Common myeloid progenitor, CD34-positive (primary cell): ENCODE measurements at regions not wholly inside any gene's neighbourhood (a gene's known extent, or its start where the extent isn't known, plus 50 kb on each side); places are given as distances from the start of the nearest gene placed in this dataset.
A peak's percentile ranks its signal among the peaks of the same experiment; 100 is the strongest.
"Not testable (repeated sequence)": the region's sequence is repeated elsewhere in the genome, so short reads cannot be mapped to it uniquely, and the experiment has no call there.

Experiments used
- CTCF ChIA-PET: fragments of 350-600 bp; sonication (Branson Sonifier 250); formaldehyde crosslinking; loops from one replicate; lab custom pipeline; 2021; ENCODE audit warnings: antibody characterized with exemption; lab: Charles Lee
- POLR2A ChIA-PET: fragments of 350-600 bp; sonication (Branson Sonifier 250); formaldehyde crosslinking; loops from one replicate; lab custom pipeline; 2021; ENCODE audit warnings: antibody characterized with exemption; lab: Charles Lee
- DNase-seq, 3 donors: peaks; one replicate each; pipeline versions ENCODE4 v3.0.0 to v3.0.0-alpha.2; 2013
- H3K27ac ChIP-seq, 2 experiments: 1 replicate in 1 of 2; 2 replicates in 1 of 2; pipeline ENCODE4 v1.7.0; 2013; ENCODE audit warnings: inconsistent platforms in 2 of 2, low read length in 2 of 2, mild to moderate bottlenecking in 2 of 2, low read depth in 1 of 2, moderate library complexity in 1 of 2; ENCODE audit not compliant: severe bottlenecking in 2 of 2, insufficient read depth in 1 of 2, poor library complexity in 1 of 2
- H3K27me3 ChIP-seq, 5 experiments: replicated peaks in 2 of 5; 1 replicate in 3 of 5; 2 replicates in 2 of 5; pipeline versions ENCODE4 v1.6.1 to v1.7.0; 2013; ENCODE audit warnings: low read length in 4 of 5, mild to moderate bottlenecking in 2 of 5, moderate library complexity in 2 of 5, inconsistent platforms in 1 of 5; ENCODE audit not compliant: insufficient read depth in 5 of 5, control insufficient read depth in 4 of 5
- H3K36me3 ChIP-seq, 4 experiments: 1 replicate in 2 of 4; 2 replicates in 2 of 4; pipeline versions ENCODE4 v1.6.1 to v1.7.0; 2013; ENCODE audit warnings: low read length in 3 of 4, control low read depth in 1 of 4, mild to moderate bottlenecking in 1 of 4; ENCODE audit not compliant: control insufficient read depth in 4 of 4, insufficient read depth in 4 of 4
- H3K4me1 ChIP-seq, 4 experiments: 1 replicate in 3 of 4; 2 replicates in 1 of 4; pipeline versions ENCODE4 v1.6.1 to v1.7.1; 2013; ENCODE audit warnings: low read length in 3 of 4, mild to moderate bottlenecking in 3 of 4, control low read depth in 1 of 4, inconsistent platforms in 1 of 4, moderate library complexity in 1 of 4; ENCODE audit not compliant: control insufficient read depth in 4 of 4, insufficient read depth in 4 of 4; ENCODE audit errors: control extremely low read depth in 1 of 4
- H3K4me3 ChIP-seq, 7 experiments: 1 replicate in 4 of 7; 2 replicates in 3 of 7; pipeline versions ENCODE4 v1.5.1 to v1.7.0; 2013; ENCODE audit warnings: mild to moderate bottlenecking in 7 of 7, low read length in 6 of 7, moderate library complexity in 6 of 7, inconsistent platforms in 2 of 7, low read depth in 2 of 7, control low read depth in 1 of 7; ENCODE audit not compliant: insufficient read depth in 4 of 7, control insufficient read depth in 1 of 7; ENCODE audit errors: extremely low read depth in 1 of 7
- H3K9me3 ChIP-seq, 5 experiments: 1 replicate in 4 of 5; 2 replicates in 1 of 5; pipeline versions ENCODE4 v1.6.1 to v1.7.1; 2013; ENCODE audit warnings: low read length in 4 of 5, mild to moderate bottlenecking in 2 of 5, inconsistent platforms in 1 of 5, low read depth in 1 of 5, moderate library complexity in 1 of 5; ENCODE audit not compliant: control insufficient read depth in 4 of 5, insufficient read depth in 2 of 5; ENCODE audit errors: control extremely low read depth in 1 of 5
- WGBS: methylation state at CpG from one replicate; pipeline ENCODE4 v1.1.5; 2013; ENCODE audit not compliant: insufficient coverage; 5-methylcytosine and 5-hydroxymethylcytosine counted together

GRCh38 chr4:117164338-117164737, 79.0 kb upstream of the TRAM1L1 start:
- peak in 1 of 3 donors; percentile 2 for DNase-seq
- Histone ChIP-seq H3K36me3 (no peaks in the 10 kb centered on the region), H3K4me1 (no peaks in the 10 kb centered on the region), H3K27me3 (no peaks in the 10 kb centered on the region), H3K9me3 (no peaks in the 10 kb centered on the region), H3K4me3 (no peak overlapping the region), H3K27ac (no peak overlapping the region)
- no CpG with 5 or more reads among the region's 1 CpG for WGBS
- ChIA-PET CTCF (no interaction called here), POLR2A (no interaction called here)

GRCh38 chr4:117175369-117175768, 90.0 kb upstream of the TRAM1L1 start:
- H3K9me3 ChIP-seq, POLR2A ChIA-PET, CTCF ChIA-PET, DNase-seq, H3K4me1 ChIP-seq, H3K36me3 ChIP-seq, H3K27me3 ChIP-seq, H3K4me3 ChIP-seq, H3K27ac ChIP-seq: not testable (repeated sequence)
- WGBS, result 100% methylated on average over 1 of the region's 2 CpGs

- CTCF ChIA-PET, result no interaction called here
- Histone ChIP-seq H3K27ac (no peak overlapping the region), H3K9me3 (no peaks in the 10 kb centered on the region), H3K36me3 (no peaks in the 10 kb centered on the region), H3K27me3 (no peaks in the 10 kb centered on the region), H3K4me3 (no peak overlapping the region), H3K4me1 (no peaks in the 10 kb centered on the region)
- DNase-seq, result no peak
- no CpG with 5 or more reads among the region's 1 CpG for WGBS
- POLR2A ChIA-PET, result no interaction called here
These were observed 117.9 kb upstream of the TRAM1L1 start for GRCh38 chr4:117203231-117203630.

- H3K27me3 ChIP-seq, result no peaks in the 10 kb centered on the region
- H3K9me3 ChIP-seq, result no peaks in the 10 kb centered on the region
- no peak overlapping the region for H3K4me3 ChIP-seq
- DNase-seq, result no peak
- no peaks in the 10 kb centered on the region for H3K4me1 ChIP-seq
- no CpG with 5 or more reads among the region's 1 CpG for WGBS
- H3K27ac ChIP-seq, result no peak overlapping the region
- ChIA-PET CTCF (no interaction called here), POLR2A (no interaction called here)
- H3K36me3 ChIP-seq, result no peaks in the 10 kb centered on the region
These were observed 125.2 kb upstream of the TRAM1L1 start for GRCh38 chr4:117210551-117210950.

- POLR2A ChIA-PET, result no interaction called here
- Histone ChIP-seq H3K4me3 (no peak overlapping the region), H3K36me3 (no peaks in the 10 kb centered on the region), H3K27ac (no peak overlapping the region), H3K27me3 (no peaks in the 10 kb centered on the region), H3K4me1 (no peaks in the 10 kb centered on the region), H3K9me3 (no peaks in the 10 kb centered on the region)
- no CpG with 5 or more reads among the region's 5 CpGs for WGBS
- CTCF ChIA-PET, result no interaction called here
- no peak for DNase-seq
These were observed 138.9 kb upstream of the TRAM1L1 start for GRCh38 chr4:117224256-117224655.

GRCh38 chr4:117225471-117225870, 140.1 kb upstream of the TRAM1L1 start:
- no peak for DNase-seq
- CTCF ChIA-PET, result no interaction called here

GRCh38 chr4:117227925-117228324, 142.5 kb upstream of the TRAM1L1 start:
- Histone ChIP-seq H3K27ac (no peak overlapping the region), H3K36me3 (no peaks in the 10 kb centered on the region), H3K4me3 (no peak overlapping the region), H3K4me1 (no peaks in the 10 kb centered on the region), H3K9me3 (no peaks in the 10 kb centered on the region), H3K27me3 (no peaks in the 10 kb centered on the region)
- CTCF ChIA-PET, result no interaction called here
- 100% methylated on average over 1 of the region's 1 CpG for WGBS
- no peak for DNase-seq
- POLR2A ChIA-PET, result no interaction called here

More at GRCh38 chr4:117225471-117225870, 140.1 kb upstream of the TRAM1L1 start:
- no peaks in the 10 kb centered on the region for H3K27me3 ChIP-seq
- H3K27ac ChIP-seq, result no peak overlapping the region
- POLR2A ChIA-PET, result no interaction called here
- H3K9me3 ChIP-seq, result no peaks in the 10 kb centered on the region
- 33% methylated on average over 2 of the region's 3 CpGs for WGBS
- no peak overlapping the region for H3K4me3 ChIP-seq
- no peaks in the 10 kb centered on the region for H3K4me1 ChIP-seq
- H3K36me3 ChIP-seq, result no peaks in the 10 kb centered on the region
